Erythroblast (primary cell): ENCODE measurements at regions not wholly inside any gene's neighbourhood (a gene's known extent, or its start where the extent isn't known, plus 50 kb on each side); places are given as distances from the start of the nearest gene placed in this dataset.

ENCODE experiments used
- DNase-seq, 2 experiments: peaks; one replicate each; lab custom pipeline; 2025; lab: John Stamatoyannopoulos, UW
- GATA1 ChIP-seq: IDR thresholded peaks from 2 replicates; pipeline ENCODE4 v1.6.1; 2011; ENCODE audit warnings: low read depth, mild to moderate bottlenecking, control low read depth, low read length, moderate library complexity
- POLR2A ChIP-seq: IDR thresholded peaks from 2 replicates; pipeline ENCODE4 v1.6.1; 2011; ENCODE audit warnings: mild to moderate bottlenecking, low read length

GRCh38 chr13:111844222-111844671 is 222.7 kb upstream of the SOX1 start:
- no peak for DNase-seq
- no peak for TF ChIP-seq POLR2A
- TF ChIP-seq GATA1 = no peak

- no peak for DNase-seq
- TF ChIP-seq POLR2A (no peak), GATA1 (no peak)
Observed at GRCh38 chr13:111844682-111845081, 222.3 kb upstream of the SOX1 start.

DNA sequence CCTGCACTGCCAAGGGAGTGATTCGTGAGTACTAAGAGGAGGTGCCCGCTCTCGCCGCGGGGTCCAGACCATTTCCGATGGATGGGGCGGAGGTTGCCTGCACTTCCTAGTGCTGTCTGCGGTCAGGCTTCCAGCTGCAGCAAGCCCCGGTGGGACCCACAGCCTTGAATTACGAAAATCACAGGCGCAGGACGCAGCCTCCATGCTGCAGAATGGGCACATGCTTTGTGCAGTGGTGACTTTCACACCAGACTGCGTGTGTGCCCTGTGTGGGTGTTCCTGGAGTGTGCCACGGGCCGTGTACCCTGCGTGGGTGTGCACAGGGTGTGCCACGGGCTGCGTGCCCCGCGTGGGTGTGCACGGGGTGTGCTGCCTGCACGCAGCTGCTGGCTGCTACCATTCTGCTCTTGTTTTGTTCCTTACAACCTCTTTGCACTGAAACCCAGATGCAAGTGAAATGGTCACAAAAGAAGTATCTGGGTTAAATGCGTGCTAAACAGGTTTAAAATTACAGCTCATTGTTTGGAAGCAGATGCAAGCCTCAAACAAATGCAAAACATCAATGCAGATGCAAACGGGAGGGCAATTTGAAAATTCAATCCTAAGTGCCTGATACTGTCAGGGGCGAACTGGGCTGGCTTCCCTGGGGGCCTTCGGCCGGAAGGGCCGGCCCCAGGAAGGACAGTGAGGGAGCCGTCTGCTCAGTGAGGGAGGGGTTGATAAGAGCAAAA is 221.2 kb upstream of the SOX1 start:
- TF ChIP-seq POLR2A = no peak
- no peak for TF ChIP-seq GATA1
- no peak for DNase-seq

GRCh38 chr13:111846391-111847159 is 220.4 kb upstream of the SOX1 start:
- DNase-seq = no peak

DNA sequence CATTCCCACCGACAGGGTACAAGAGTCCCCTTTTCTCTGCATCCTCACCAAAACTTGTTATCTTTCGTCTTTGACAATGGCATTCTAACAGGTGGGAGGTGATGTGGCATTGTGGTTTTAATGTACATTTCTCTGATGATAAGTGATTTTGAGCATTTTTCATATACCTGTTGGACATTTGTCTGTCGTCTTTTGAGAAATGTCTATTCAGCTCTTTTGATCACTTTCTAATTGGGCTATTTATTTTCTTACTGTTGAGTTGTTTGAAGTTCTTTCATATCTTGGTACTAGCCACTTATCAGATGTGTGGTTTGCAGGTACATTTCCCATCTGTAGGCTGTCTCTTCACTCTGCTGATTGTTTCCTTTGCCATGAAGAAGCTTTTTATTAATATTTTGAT is 219.0 kb upstream of the SOX1 start:
- no peak for DNase-seq
- TF ChIP-seq GATA1 = no peak

More at GRCh38 chr13:111846391-111847159, 220.4 kb upstream of the SOX1 start:
- TF ChIP-seq GATA1 = no peak
- TF ChIP-seq POLR2A = no peak

- TF ChIP-seq POLR2A (no peak), GATA1 (no peak)
- DNase-seq = no peak
Observed at GRCh38 chr13:111850458-111850857, 216.5 kb upstream of the SOX1 start.

- TF ChIP-seq GATA1 (no peak), POLR2A (no peak)
- no peak for DNase-seq
Observed at GRCh38 chr13:111850976-111851375, 216.0 kb upstream of the SOX1 start.

DNA sequence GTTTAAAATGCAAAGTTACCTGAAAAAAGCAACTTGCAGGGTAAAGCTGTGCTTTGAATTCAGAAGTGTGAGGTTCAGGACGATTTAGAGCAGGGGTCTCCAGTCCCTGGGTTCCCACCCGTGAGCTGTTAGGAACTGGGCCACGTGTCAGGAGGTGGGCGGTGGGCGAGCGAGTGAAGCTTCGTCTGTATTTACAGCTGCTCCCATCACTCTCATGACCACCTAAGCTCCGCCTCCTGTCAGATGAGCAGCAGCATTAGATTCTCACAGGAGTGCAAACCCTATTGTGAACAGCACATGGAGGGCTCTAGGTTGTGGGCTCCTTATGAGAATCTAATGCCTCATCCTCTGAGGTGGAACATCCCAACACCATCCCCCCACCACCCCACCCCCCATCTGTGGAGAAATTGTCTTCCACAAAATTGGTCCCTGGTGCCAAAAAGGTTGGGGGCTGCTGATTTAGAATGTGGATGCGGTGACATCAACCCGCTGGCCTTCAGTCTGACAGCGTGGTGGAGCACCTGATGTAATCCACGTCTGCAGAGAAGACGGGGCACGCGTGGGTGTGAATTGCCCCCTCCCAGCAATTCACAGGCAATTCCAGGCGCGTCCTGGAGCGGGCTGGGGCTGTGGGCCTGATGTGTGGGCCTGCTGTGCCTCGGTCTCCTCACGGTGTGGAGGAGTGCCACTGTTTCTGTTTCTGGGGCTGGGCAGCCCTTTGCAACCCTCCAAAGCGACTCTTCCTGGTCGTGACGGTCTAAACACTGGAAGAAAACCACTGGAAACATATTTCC is 214.0 kb upstream of the SOX1 start:
- TF ChIP-seq GATA1 (no peak), POLR2A (no peak)
- no peak for DNase-seq

DNA sequence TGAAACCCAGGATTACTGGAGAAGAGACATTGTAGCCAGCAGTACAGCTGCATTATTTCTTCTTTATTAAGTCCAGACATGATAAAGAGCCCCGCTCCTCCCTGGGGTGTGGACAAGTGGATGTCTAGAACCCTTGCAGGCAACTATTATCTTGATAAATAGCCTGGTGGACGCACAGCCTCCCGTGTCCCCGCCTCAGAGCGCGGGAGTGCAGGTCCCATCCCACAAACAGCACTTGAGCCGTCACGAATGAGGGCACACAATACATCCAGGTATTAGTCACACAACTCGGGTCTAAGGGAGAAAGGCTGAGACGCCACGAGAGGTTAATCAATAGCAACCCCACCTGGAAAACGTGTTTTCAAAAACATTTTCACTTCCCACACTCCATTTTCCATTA is 213.2 kb upstream of the SOX1 start:
- TF ChIP-seq GATA1 (no peak), POLR2A (no peak)
- no peak for DNase-seq

- no peak for DNase-seq
- TF ChIP-seq GATA1 (no peak), POLR2A (no peak)
Observed at GRCh38 chr13:111854403-111854802, 212.5 kb upstream of the SOX1 start.

DNA sequence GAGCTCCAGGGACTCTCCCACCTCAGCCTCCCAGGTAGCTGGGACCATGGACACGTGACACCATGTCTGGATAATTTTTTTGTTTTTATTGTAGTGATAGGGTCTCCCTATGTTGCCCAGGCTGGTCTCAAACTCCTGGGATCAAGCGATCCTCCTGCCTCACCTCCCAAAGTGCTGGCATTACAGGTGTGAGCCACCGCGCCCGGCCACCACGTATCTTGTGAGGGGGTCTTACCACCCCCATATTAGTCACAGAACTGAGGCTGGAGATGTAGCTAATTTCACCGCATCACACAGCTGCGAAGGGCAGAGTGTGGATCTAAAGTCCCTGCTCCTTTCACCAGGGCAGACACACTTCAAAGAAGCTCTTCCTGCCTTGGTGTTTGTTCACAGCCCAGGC is 211.8 kb upstream of the SOX1 start:
- DNase-seq = no peak
- TF ChIP-seq POLR2A (no peak), GATA1 (no peak)

- TF ChIP-seq GATA1 (no peak), POLR2A (no peak)
- DNase-seq = no peak
Observed at GRCh38 chr13:111855786-111856185, 211.2 kb upstream of the SOX1 start.

DNA sequence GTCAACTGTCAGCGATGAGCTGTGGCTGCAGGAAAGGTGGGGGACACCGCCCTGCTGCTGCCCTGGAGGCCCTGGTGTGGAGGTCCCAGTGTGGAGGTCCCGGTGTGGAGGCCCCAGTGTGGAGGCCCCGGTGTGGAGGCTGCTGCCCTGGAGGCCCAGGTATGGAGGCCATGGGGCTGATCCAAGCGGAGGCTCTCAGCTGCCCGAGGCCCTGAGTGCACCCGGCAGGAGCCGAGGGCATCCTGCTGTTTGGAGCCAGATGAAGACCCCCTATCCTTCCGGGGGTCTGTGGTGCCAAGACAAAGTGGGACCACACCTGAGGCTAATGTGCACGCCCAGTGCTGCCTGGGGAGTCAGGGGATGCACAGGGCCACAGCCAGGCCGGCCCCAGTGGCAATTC is 210.4 kb upstream of the SOX1 start:
- no peak for TF ChIP-seq GATA1
- no peak for TF ChIP-seq POLR2A
- DNase-seq = no peak

DNA sequence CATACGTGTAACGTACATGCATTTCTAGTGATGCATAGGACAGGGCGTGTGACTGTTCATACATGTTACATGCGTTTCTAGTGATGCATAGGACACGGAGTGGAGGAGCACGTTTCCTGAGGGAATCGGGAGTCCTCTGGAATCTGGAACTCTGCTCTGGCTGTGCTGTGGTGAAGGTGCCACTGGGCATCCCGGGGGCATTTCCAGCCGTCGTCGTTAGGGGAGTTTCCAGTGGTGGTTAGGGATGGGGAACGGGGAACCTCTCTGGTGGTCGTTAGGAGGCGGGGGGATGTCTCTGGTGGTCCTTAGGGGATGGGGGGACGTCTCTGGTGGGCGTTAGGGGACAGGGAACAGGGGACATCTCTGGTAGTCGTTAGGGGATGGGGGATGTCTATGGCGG is 209.6 kb upstream of the SOX1 start:
- no peak for TF ChIP-seq POLR2A
- no peak for TF ChIP-seq GATA1
- no peak for DNase-seq

DNA sequence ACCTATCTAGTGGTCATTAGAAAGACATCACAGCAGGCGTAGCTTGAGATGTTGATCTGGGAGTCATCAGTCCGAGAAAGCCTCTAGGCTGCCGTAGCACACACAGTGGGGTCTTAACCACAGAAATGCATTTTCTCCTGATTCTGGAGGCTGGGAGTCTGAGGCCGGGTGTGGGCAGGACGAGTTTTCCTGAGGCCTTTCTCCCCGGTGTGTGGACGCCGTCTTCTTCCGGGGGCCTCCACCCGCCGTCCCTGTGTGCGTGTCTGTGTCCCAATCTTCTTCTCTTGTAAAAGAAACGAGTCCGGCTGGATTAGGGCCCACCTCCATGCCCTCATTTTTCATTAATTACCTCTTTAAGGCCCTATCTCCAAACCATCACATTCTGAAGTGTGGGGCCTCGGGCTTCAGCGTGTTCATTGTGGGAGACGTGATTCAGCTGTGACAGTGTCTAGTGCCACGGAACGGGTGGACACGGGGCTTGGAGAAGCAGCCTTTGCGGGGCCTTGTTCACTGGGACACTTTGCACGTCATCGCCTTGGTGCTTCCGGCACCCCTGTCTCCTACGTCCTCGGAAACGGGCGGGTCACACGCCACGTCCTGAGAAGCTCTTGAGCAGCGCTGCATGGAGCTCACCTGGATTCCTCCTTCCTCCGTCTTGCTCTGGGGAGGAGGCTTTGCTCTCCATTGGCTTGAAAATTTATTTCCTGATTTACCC is 208.9 kb upstream of the SOX1 start:
- no peak for DNase-seq
- TF ChIP-seq POLR2A = no peak
- TF ChIP-seq GATA1 = no peak
